Fibroblast of lung (primary cell): ENCODE measurements at regions not wholly inside any gene's neighbourhood (a gene's known extent, or its start where the extent isn't known, plus 50 kb on each side); places are given as distances from the start of the nearest gene placed in this dataset.
"Not testable (repeated sequence)": the region's sequence is repeated elsewhere in the genome, so short reads cannot be mapped to it uniquely, and the experiment has no call there.

Experiments
- DNase-seq, 2 donors: peaks; one replicate each; pipeline versions ENCODE4 v3.0.0 to v3.0.0-alpha.2; 2010; ENCODE audit warnings: low read depth in 2 of 2
- H2AFZ ChIP-seq: 2 replicates; pipeline ENCODE4 v1.5.1; 2012; ENCODE audit warnings: low read length, control low read depth, inconsistent platforms
- H3K27ac ChIP-seq: 2 replicates; pipeline ENCODE4 v1.5.1; 2011; ENCODE audit warnings: low read length, control low read depth; ENCODE audit not compliant: insufficient read depth
- H3K27me3 ChIP-seq: 2 replicates; pipeline ENCODE4 v1.5.1; 2011; ENCODE audit warnings: mild to moderate bottlenecking, low read length; ENCODE audit not compliant: control insufficient read depth, insufficient read depth
- H3K36me3 ChIP-seq: 2 replicates; pipeline ENCODE4 v1.5.1; 2011; ENCODE audit warnings: low read length; ENCODE audit not compliant: control insufficient read depth, insufficient read depth
- H3K4me1 ChIP-seq: 2 replicates; pipeline ENCODE4 v1.5.1; 2011; ENCODE audit warnings: low read length; ENCODE audit not compliant: control insufficient read depth, insufficient read depth; ENCODE audit errors: extremely low read depth
- H3K4me2 ChIP-seq: 2 replicates; pipeline ENCODE4 v1.5.1; 2011; ENCODE audit warnings: low read length, control low read depth; ENCODE audit not compliant: insufficient read depth; ENCODE audit errors: extremely low read depth
- H3K4me3 ChIP-seq, 4 experiments: fragments of 200-600 bp in 1 of 4; sonication (generic) in 1 of 4; replicated peaks in 1 of 4; 2 replicates each; pipeline ENCODE4 v1.5.1; 2011 to 2016; ENCODE audit warnings: low read length in 4 of 4, low read depth in 3 of 4, mild to moderate bottlenecking in 3 of 4, control low read depth in 2 of 4, inconsistent platforms in 1 of 4, mixed read lengths in 1 of 4; ENCODE audit not compliant: insufficient read depth in 1 of 4; ENCODE audit errors: control extremely low read depth in 1 of 4
- H3K79me2 ChIP-seq: 2 replicates; pipeline ENCODE4 v1.5.1; 2012; ENCODE audit warnings: mild to moderate bottlenecking, low read length, inconsistent platforms; ENCODE audit not compliant: control insufficient read depth, insufficient read depth
- H3K9ac ChIP-seq: 2 replicates; pipeline ENCODE4 v1.5.1; 2011; ENCODE audit warnings: mild to moderate bottlenecking, low read length, control low read depth; ENCODE audit not compliant: insufficient read depth
- H3K9me3 ChIP-seq: 2 replicates; pipeline ENCODE4 v1.5.1; 2012; ENCODE audit warnings: low read depth, low read length; ENCODE audit not compliant: control insufficient read depth, insufficient read depth
- H4K20me1 ChIP-seq: 2 replicates; pipeline ENCODE4 v1.5.1; 2011; ENCODE audit warnings: low read length; ENCODE audit not compliant: control insufficient read depth, insufficient read depth; ENCODE audit errors: extremely low read depth
- CTCF ChIP-seq, 2 donors: IDR thresholded peaks in 1 of 2; conservative IDR thresholded peaks in 1 of 2; 1 replicate in 1 of 2; 2 replicates in 1 of 2; pipeline ENCODE4 v1.5.1; 2011 to 2012; ENCODE audit warnings: low read length in 2 of 2, control low read depth in 1 of 2, inconsistent platforms in 1 of 2, low read depth in 1 of 2, mild to moderate bottlenecking in 1 of 2
- EZH2 ChIP-seq: IDR thresholded peaks from 2 replicates; pipeline ENCODE4 v1.5.1; 2012; ENCODE audit warnings: low read length, control low read depth, mild to moderate bottlenecking; ENCODE audit errors: missing control alignments

- not testable (repeated sequence) for H3K27me3 ChIP-seq, H3K27ac ChIP-seq, H3K36me3 ChIP-seq, H4K20me1 ChIP-seq, H2AFZ ChIP-seq, H3K9ac ChIP-seq, H3K4me1 ChIP-seq, H3K79me2 ChIP-seq, H3K4me3 ChIP-seq, H3K9me3 ChIP-seq, H3K4me2 ChIP-seq, DNase-seq
These were observed 76.8 kb upstream of the PAX8 start for GRCh38 chr2:113355339-113356015.

GRCh38 chr2:113351375-113352355, 72.9 kb upstream of the PAX8 start:
- no peak overlapping the region for H2AFZ ChIP-seq
- H3K9me3 ChIP-seq, result no peaks in the 10 kb centered on the region
- H3K27me3 ChIP-seq, result no peaks in the 10 kb centered on the region
- no peaks in the 10 kb centered on the region for H3K36me3 ChIP-seq
- H3K79me2 ChIP-seq, result no peaks in the 10 kb centered on the region
- H3K27ac ChIP-seq, result no peak overlapping the region
- no peak overlapping the region for H3K4me3 ChIP-seq
- H4K20me1 ChIP-seq, result no peaks in the 10 kb centered on the region
- no peak for TF ChIP-seq CTCF (conservative IDR thresholded peaks at IDR 0.05 in 1 of 2, IDR thresholded peaks at IDR 0.05 in 1 of 2; ENCODE audit: low read depth in 1 of 2, low read length in 2 of 2)
- no peak for TF ChIP-seq EZH2
- H3K9ac ChIP-seq, result no peak overlapping the region
- H3K4me2 ChIP-seq, result no peak overlapping the region
- no peaks in the 10 kb centered on the region for H3K4me1 ChIP-seq
- no peak for DNase-seq

GRCh38 chr2:113343800-113344199, 65.1 kb upstream of the PAX8 start:
- not testable (repeated sequence) for H3K9me3 ChIP-seq, H3K4me3 ChIP-seq, H4K20me1 ChIP-seq, H2AFZ ChIP-seq, H3K9ac ChIP-seq, H3K4me2 ChIP-seq, H3K36me3 ChIP-seq, H3K4me1 ChIP-seq, H3K27me3 ChIP-seq, H3K27ac ChIP-seq, H3K79me2 ChIP-seq
- peak in 1 of 2 donors; percentile 30 for DNase-seq

GRCh38 chr2:113342650-113343049, 63.9 kb upstream of the PAX8 start:
- H3K9me3 ChIP-seq, result no peaks in the 10 kb centered on the region
- H3K4me1 ChIP-seq, result no peaks in the 10 kb centered on the region
- TF ChIP-seq CTCF (conservative IDR thresholded peaks at IDR 0.05 in 1 of 2, IDR thresholded peaks at IDR 0.05 in 1 of 2; ENCODE audit: low read depth in 1 of 2, low read length in 2 of 2) (no peak), EZH2 (no peak)
- no peak overlapping the region for H3K27ac ChIP-seq
- peaks cover 4% of the 10 kb centered on the region for H3K27me3 ChIP-seq
- no peak overlapping the region for H3K9ac ChIP-seq
- no peaks in the 10 kb centered on the region for H4K20me1 ChIP-seq
- no peak overlapping the region for H2AFZ ChIP-seq
- no peaks in the 10 kb centered on the region for H3K36me3 ChIP-seq
- H3K79me2 ChIP-seq, result no peaks in the 10 kb centered on the region
- no peak overlapping the region for H3K4me3 ChIP-seq
- DNase-seq, result no peak
- H3K4me2 ChIP-seq, result no peak overlapping the region

GRCh38 chr2:113341870-113342253, 63.1 kb upstream of the PAX8 start:
- H4K20me1 ChIP-seq, H3K27ac ChIP-seq, H3K4me3 ChIP-seq, H2AFZ ChIP-seq, H3K36me3 ChIP-seq, H3K4me2 ChIP-seq, H3K79me2 ChIP-seq, DNase-seq, H3K27me3 ChIP-seq, H3K9ac ChIP-seq, H3K9me3 ChIP-seq, H3K4me1 ChIP-seq: not testable (repeated sequence)
